ENCODE measurements at regions not wholly inside any gene's neighbourhood (a gene's known extent, or its start where the extent isn't known, plus 50 kb on each side); places are given as distances from the start of the nearest gene placed in this dataset.

DNA sequence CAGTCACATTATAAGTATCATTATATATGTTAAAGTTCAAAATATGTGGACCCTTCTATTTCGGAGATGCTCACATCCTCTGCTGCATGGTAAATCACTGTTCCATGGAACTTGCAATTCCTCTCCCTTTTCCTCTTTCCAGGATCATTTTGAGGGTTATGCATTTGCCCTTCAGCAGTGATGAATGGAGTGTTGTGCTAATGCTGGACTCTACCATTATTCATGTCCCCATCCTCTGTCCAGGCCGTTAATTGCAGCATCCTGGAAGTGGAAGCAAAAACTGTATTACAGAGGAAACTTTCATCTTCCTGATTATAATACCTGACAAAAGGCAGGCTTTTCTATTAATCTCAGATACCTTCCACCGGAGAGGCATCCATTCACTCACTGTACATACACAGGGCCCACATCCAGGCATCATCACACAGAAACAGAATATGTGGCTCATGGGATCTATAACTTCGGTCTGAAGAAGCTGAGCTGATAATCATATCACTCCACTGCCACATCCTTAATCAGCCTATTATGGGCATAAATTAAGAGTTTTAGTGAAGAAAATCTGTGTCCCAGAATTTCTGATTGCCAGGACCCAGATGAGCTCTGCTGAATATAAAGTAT, 65.0 kb upstream of the ACO1 start:
- no peaks in the 10 kb centered on the region for H3K36me3 ChIP-seq (ENCODE audit: control insufficient read depth, insufficient read depth, low read length)
- H2BK120ac ChIP-seq (ENCODE audit: low read depth, low read length) = no peak overlapping the region
- POLR2A ChIA-PET (ENCODE audit: unreplicated experiment) = no interaction called here
- H3K9me3 ChIP-seq (ENCODE audit: control insufficient read depth, insufficient read depth, low read length) = no peaks in the 10 kb centered on the region
- H4K8ac ChIP-seq (ENCODE audit: low read depth in 2 of 2, low read length in 2 of 2) = no peak overlapping the region
- H2BK20ac ChIP-seq (ENCODE audit: low read depth, low read length) = no peak overlapping the region
- DNase-seq (no peak), ATAC-seq (ENCODE audit: low read depth) (no peak)
- H4K20me1 ChIP-seq (ENCODE audit: insufficient read depth, low read length) = no peaks in the 10 kb centered on the region
- intact Hi-C loops (cut with micrococcal nuclease) (no loop called here), dilution Hi-C loops (cut with HindIII; ENCODE audit: low sequenced_read_pairs, unreplicated experiment) (no loop called here), in situ Hi-C loops (cut with MboI; ENCODE audit: low sequenced_read_pairs) (no loop called here)
- no peak overlapping the region for H3K23ac ChIP-seq (ENCODE audit: low read depth, low read length)
- H2AK9ac ChIP-seq (replicated peaks; ENCODE audit: low read depth, low read length, poor library complexity) = no peak overlapping the region
- TF ChIP-seq NFE2L2 (IDR thresholded peaks at IDR 0.05; ENCODE audit: low read depth, low read length) (no peak), CHD1 (IDR thresholded peaks at IDR 0.05; ENCODE audit: low read depth, low read length) (no peak), RFX5 (IDR thresholded peaks at IDR 0.05; ENCODE audit: low read depth, low read length) (no peak), BHLHE40 (IDR thresholded peaks at IDR 0.05; ENCODE audit: low read depth, low read length) (no peak), MAZ (IDR thresholded peaks at IDR 0.05; ENCODE audit: borderline replicate concordance, low read depth, low read length) (no peak), RAD21 (IDR thresholded peaks at IDR 0.05; ENCODE audit: low read length) (no peak), RCOR1 (IDR thresholded peaks at IDR 0.05; ENCODE audit: insufficient replicate concordance, low read length) (no peak), MXI1 (IDR thresholded peaks at IDR 0.05; ENCODE audit: borderline replicate concordance, low read depth, low read length) (no peak), POLR2A (IDR thresholded peaks at IDR 0.05; ENCODE audit: low read depth, low read length) (no peak), USF2 (IDR thresholded peaks at IDR 0.05; ENCODE audit: low read depth, low read length) (no peak), SMC3 (IDR thresholded peaks at IDR 0.05; ENCODE audit: low read depth, low read length) (no peak), MAFK (IDR thresholded peaks at IDR 0.05; ENCODE audit: low read depth, low read length) (no peak), CEBPB (IDR thresholded peaks at IDR 0.05; ENCODE audit: low read depth, low read length) (no peak), FOS (IDR thresholded peaks at IDR 0.05; ENCODE audit: low read depth, low read length) (no peak)
- TF ChIP-seq, protein P1, sequence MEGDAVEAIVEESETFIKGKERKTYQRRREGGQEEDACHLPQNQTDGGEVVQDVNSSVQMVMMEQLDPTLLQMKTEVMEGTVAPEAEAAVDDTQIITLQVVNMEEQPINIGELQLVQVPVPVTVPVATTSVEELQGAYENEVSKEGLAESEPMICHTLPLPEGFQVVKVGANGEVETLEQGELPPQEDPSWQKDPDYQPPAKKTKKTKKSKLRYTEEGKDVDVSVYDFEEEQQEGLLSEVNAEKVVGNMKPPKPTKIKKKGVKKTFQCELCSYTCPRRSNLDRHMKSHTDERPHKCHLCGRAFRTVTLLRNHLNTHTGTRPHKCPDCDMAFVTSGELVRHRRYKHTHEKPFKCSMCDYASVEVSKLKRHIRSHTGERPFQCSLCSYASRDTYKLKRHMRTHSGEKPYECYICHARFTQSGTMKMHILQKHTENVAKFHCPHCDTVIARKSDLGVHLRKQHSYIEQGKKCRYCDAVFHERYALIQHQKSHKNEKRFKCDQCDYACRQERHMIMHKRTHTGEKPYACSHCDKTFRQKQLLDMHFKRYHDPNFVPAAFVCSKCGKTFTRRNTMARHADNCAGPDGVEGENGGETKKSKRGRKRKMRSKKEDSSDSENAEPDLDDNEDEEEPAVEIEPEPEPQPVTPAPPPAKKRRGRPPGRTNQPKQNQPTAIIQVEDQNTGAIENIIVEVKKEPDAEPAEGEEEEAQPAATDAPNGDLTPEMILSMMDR (conservative IDR thresholded peaks at IDR 0.05; ENCODE audit: low read depth, low read length) = no peak
- TF ChIP-seq, protein P2, sequence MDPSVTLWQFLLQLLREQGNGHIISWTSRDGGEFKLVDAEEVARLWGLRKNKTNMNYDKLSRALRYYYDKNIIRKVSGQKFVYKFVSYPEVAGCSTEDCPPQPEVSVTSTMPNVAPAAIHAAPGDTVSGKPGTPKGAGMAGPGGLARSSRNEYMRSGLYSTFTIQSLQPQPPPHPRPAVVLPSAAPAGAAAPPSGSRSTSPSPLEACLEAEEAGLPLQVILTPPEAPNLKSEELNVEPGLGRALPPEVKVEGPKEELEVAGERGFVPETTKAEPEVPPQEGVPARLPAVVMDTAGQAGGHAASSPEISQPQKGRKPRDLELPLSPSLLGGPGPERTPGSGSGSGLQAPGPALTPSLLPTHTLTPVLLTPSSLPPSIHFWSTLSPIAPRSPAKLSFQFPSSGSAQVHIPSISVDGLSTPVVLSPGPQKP (IDR thresholded peaks at IDR 0.05; ENCODE audit: borderline replicate concordance, low read depth, low read length) = no peak
- H3K14ac ChIP-seq (replicated peaks; ENCODE audit: low read depth, low read length) = no peak overlapping the region
- H3K9me1 ChIP-seq (ENCODE audit: insufficient read depth, low read length) = no peaks in the 10 kb centered on the region
- 40% methylated on average over 1 of the region's 4 CpGs; no CpG with 5 or more reads in 1 of the 2 experiments for WGBS, 2 experiments (ENCODE audit: extremely low coverage in 2 of 2, insufficient read length in 1 of 2)
- no peak overlapping the region for H2AK5ac ChIP-seq (ENCODE audit: low read depth, low read length)
- no TSS peak for BruUV-seq (replicated peaks)
- H3K4me3 ChIP-seq (ENCODE audit: insufficient read depth, low read depth, low read length) = no peak overlapping the region
- no peak overlapping the region for H3K4ac ChIP-seq (ENCODE audit: low read depth, low read length)
- no peaks in the 10 kb centered on the region for H3K4me1 ChIP-seq (ENCODE audit: control insufficient read depth, insufficient read depth, low read length)
- no peaks in the 10 kb centered on the region for H3K27me3 ChIP-seq (ENCODE audit: control insufficient read depth, insufficient read depth, low read length)
- no peak overlapping the region for H3K4me2 ChIP-seq (ENCODE audit: low read depth, low read length)
- H3K9ac ChIP-seq (ENCODE audit: low read depth, low read length) = no peak overlapping the region
- no peak overlapping the region for H3K56ac ChIP-seq (ENCODE audit: extremely low read depth, insufficient read depth, low read length)
- H4K5ac ChIP-seq (ENCODE audit: low read depth, low read length) = no peak overlapping the region
- no peak overlapping the region for H3K27ac ChIP-seq (ENCODE audit: insufficient read depth, low read length)
- H2AFZ ChIP-seq (replicated peaks; ENCODE audit: low read length, poor library complexity) = no peak overlapping the region
- CTCF ChIA-PET = no interaction called here
- no peak overlapping the region for H3K18ac ChIP-seq (ENCODE audit: low read depth, low read length)
- no peak overlapping the region for H2BK5ac ChIP-seq (ENCODE audit: low read depth, low read length, poor library complexity, severe bottlenecking)
- H4K91ac ChIP-seq (ENCODE audit: insufficient read depth, low read depth, low read length) = no peak overlapping the region
- H3K79me1 ChIP-seq (ENCODE audit: low read depth in 1 of 2, low read length in 2 of 2) = no peaks in the 10 kb centered on the region
- H2BK15ac ChIP-seq (ENCODE audit: low read depth, low read length) = no peak overlapping the region
